Astrocyte (in vitro differentiated cells and primary cell): ENCODE measurements at regions not wholly inside any gene's neighbourhood (a gene's known extent, or its start where the extent isn't known, plus 50 kb on each side); places are given as distances from the start of the nearest gene placed in this dataset.
"Not testable (repeated sequence)": the region's sequence is repeated elsewhere in the genome, so short reads cannot be mapped to it uniquely, and the experiment has no call there.

Experiments
- DNase-seq: peaks from one replicate; pipeline ENCODE4 v3.0.0-alpha.2; 2010; ENCODE audit warnings: low read depth
- FAIRE-seq: peaks from 2 replicates; lab custom pipeline; 2011; peaks lifted over from hg19 to GRCh38; lab: Jason Lieb, UNC
- H2AFZ ChIP-seq: 2 replicates; pipeline ENCODE4 v1.6.0; 2012; ENCODE audit warnings: low read depth, low read length, inconsistent platforms
- H3K27ac ChIP-seq: 2 replicates; pipeline ENCODE4 v1.5.1; 2011; ENCODE audit warnings: low read depth, low read length, inconsistent platforms
- H3K27me3 ChIP-seq: 2 replicates; pipeline ENCODE4 v1.6.0; 2011; ENCODE audit warnings: low read length, inconsistent platforms; ENCODE audit not compliant: insufficient read depth
- H3K36me3 ChIP-seq: 2 replicates; pipeline ENCODE4 v1.5.1; 2011; ENCODE audit warnings: low read length, inconsistent platforms; ENCODE audit not compliant: insufficient read depth
- H3K4me1 ChIP-seq: 2 replicates; pipeline ENCODE4 v1.5.1; 2011; ENCODE audit warnings: low read length, inconsistent platforms; ENCODE audit not compliant: insufficient read depth
- H3K4me2 ChIP-seq: 2 replicates; pipeline ENCODE4 v1.6.0; 2012; ENCODE audit warnings: low read length, inconsistent platforms
- H3K4me3 ChIP-seq: 2 replicates; pipeline ENCODE4 v1.5.1; 2011; ENCODE audit warnings: low read depth, mild to moderate bottlenecking, low read length, inconsistent platforms; ENCODE audit not compliant: insufficient read depth
- H3K79me2 ChIP-seq: 2 replicates; pipeline ENCODE4 v1.6.0; 2012; ENCODE audit warnings: mild to moderate bottlenecking, low read length, inconsistent platforms; ENCODE audit not compliant: insufficient read depth
- H3K9ac ChIP-seq: 2 replicates; pipeline ENCODE4 v1.6.0; 2012; ENCODE audit warnings: mild to moderate bottlenecking, low read length, inconsistent platforms
- H3K9me3 ChIP-seq: 2 replicates; pipeline ENCODE4 v1.5.1; 2012; ENCODE audit warnings: low read depth, mild to moderate bottlenecking, low read length, inconsistent platforms; ENCODE audit not compliant: insufficient read depth
- H4K20me1 ChIP-seq: 2 replicates; pipeline ENCODE4 v1.6.0; 2012; ENCODE audit warnings: low read length, inconsistent platforms; ENCODE audit not compliant: insufficient read depth
- H3K27ac Mint-ChIP-seq: one replicate; pipeline ENCODE4 v1.8.0; 2021; ENCODE audit warnings: mild to moderate bottlenecking, mixed read lengths; ENCODE audit not compliant: unreplicated experiment
- H3K27me3 Mint-ChIP-seq: one replicate; pipeline ENCODE4 v1.8.0; 2021; ENCODE audit warnings: low read depth, mixed read lengths; ENCODE audit not compliant: unreplicated experiment
- H3K36me3 Mint-ChIP-seq: one replicate; pipeline ENCODE4 v1.8.0; 2021; ENCODE audit warnings: low read depth, mixed read lengths; ENCODE audit not compliant: unreplicated experiment
- H3K4me1 Mint-ChIP-seq: one replicate; pipeline ENCODE4 v1.8.0; 2021; ENCODE audit warnings: low read depth, mixed read lengths; ENCODE audit not compliant: unreplicated experiment
- H3K4me3 Mint-ChIP-seq: one replicate; pipeline ENCODE4 v1.8.0; 2021; ENCODE audit warnings: mild to moderate bottlenecking, moderate library complexity, mixed read lengths; ENCODE audit not compliant: unreplicated experiment
- H3K9me3 Mint-ChIP-seq: one replicate; pipeline ENCODE4 v1.8.0; 2021; ENCODE audit warnings: mild to moderate bottlenecking, mixed read lengths; ENCODE audit not compliant: unreplicated experiment
- EZH2 ChIP-seq: IDR thresholded peaks from 2 replicates; pipeline ENCODE4 v1.6.1; 2012; ENCODE audit warnings: mild to moderate bottlenecking, low read length, inconsistent platforms; ENCODE audit not compliant: insufficient read depth
- TF ChIP-seq, protein P1 (sequence below): IDR thresholded peaks from 2 replicates; pipeline ENCODE4 v1.5.1; 2011; ENCODE audit warnings: low read depth, mild to moderate bottlenecking, inconsistent platforms, low read length, moderate library complexity; ENCODE audit not compliant: insufficient read depth

DNA sequence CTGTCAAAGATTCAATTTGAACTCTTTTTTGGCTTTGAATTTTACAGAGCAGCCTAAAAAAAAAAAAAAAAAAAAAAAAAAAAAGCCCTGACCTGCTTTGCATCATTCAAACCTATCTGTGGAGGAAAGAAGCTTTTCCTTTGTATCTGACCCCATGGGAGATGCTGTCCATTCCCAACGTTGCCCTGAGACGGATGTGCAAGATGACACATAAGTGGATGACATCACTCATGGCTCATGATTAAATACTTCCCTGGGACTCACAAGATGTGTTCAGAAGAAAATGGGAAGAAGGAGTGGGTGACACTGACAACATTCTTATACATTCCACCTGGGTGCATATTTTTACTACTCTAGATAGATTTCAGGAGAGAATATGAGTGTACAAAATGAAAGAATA, 245.7 kb upstream of the ELAVL2 start:
- no peaks in the 10 kb centered on the region for H3K27me3 Mint-ChIP-seq
- H4K20me1 ChIP-seq: no peaks in the 10 kb centered on the region
- H3K27ac ChIP-seq: no peak overlapping the region
- H3K36me3 Mint-ChIP-seq: no peaks in the 10 kb centered on the region
- H3K4me2 ChIP-seq: no peak overlapping the region
- H3K4me3 Mint-ChIP-seq: no peak overlapping the region
- H3K79me2 ChIP-seq: no peaks in the 10 kb centered on the region
- TF ChIP-seq, protein P1, sequence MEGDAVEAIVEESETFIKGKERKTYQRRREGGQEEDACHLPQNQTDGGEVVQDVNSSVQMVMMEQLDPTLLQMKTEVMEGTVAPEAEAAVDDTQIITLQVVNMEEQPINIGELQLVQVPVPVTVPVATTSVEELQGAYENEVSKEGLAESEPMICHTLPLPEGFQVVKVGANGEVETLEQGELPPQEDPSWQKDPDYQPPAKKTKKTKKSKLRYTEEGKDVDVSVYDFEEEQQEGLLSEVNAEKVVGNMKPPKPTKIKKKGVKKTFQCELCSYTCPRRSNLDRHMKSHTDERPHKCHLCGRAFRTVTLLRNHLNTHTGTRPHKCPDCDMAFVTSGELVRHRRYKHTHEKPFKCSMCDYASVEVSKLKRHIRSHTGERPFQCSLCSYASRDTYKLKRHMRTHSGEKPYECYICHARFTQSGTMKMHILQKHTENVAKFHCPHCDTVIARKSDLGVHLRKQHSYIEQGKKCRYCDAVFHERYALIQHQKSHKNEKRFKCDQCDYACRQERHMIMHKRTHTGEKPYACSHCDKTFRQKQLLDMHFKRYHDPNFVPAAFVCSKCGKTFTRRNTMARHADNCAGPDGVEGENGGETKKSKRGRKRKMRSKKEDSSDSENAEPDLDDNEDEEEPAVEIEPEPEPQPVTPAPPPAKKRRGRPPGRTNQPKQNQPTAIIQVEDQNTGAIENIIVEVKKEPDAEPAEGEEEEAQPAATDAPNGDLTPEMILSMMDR: no peak
- TF ChIP-seq EZH2: no peak
- no peaks in the 10 kb centered on the region for H3K36me3 ChIP-seq
- H3K4me3 ChIP-seq: no peak overlapping the region
- no peak overlapping the region for H3K27ac Mint-ChIP-seq
- H3K9ac ChIP-seq: no peak overlapping the region
- no peaks in the 10 kb centered on the region for H3K9me3 ChIP-seq
- no peaks in the 10 kb centered on the region for H3K4me1 ChIP-seq
- DNase-seq (peak; percentile 2), FAIRE-seq (no peak)
- H2AFZ ChIP-seq: no peak overlapping the region
- H3K4me1 Mint-ChIP-seq: peaks cover 9% of the 10 kb centered on the region
- peaks cover 2% of the 10 kb centered on the region for H3K9me3 Mint-ChIP-seq
- H3K27me3 ChIP-seq: no peaks in the 10 kb centered on the region

DNA sequence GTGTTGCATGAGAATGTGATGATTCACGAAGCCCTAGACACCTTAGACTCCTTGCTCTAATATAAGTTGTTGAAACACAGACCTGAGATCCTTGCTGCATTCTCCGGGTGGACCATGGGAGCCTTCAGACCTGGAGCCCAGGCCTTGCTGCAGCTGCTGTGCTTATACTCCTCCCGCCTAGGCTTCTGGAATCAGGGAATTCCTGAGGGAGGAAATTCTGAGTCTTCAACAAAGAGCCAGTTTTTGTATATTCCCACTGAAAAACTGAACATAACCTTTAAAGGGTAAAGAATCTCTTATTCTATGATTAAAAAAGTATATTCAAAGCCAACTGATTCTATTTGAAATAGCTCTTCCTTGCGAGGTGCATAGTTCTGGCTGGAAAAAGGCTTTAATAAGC, 245.1 kb upstream of the ELAVL2 start:
- Histone ChIP-seq H3K4me1 (no peaks in the 10 kb centered on the region), H3K9me3 (no peaks in the 10 kb centered on the region), H3K4me3 (no peak overlapping the region), H2AFZ (no peak overlapping the region), H3K36me3 (no peaks in the 10 kb centered on the region), H3K4me2 (no peak overlapping the region), H3K79me2 (no peaks in the 10 kb centered on the region), H4K20me1 (no peaks in the 10 kb centered on the region), H3K27me3 (no peaks in the 10 kb centered on the region), H3K27ac (no peak overlapping the region), H3K9ac (no peak overlapping the region)
- DNase-seq (no peak), FAIRE-seq (no peak)
- TF ChIP-seq, protein P1: no peak
- no peak for TF ChIP-seq EZH2
- peaks cover 9% of the 10 kb centered on the region for H3K4me1 Mint-ChIP-seq
- no peaks in the 10 kb centered on the region for H3K36me3 Mint-ChIP-seq
- H3K27me3 Mint-ChIP-seq: no peaks in the 10 kb centered on the region
- no peak overlapping the region for H3K4me3 Mint-ChIP-seq
- no peak overlapping the region for H3K27ac Mint-ChIP-seq
- peaks cover 2% of the 10 kb centered on the region for H3K9me3 Mint-ChIP-seq

DNA sequence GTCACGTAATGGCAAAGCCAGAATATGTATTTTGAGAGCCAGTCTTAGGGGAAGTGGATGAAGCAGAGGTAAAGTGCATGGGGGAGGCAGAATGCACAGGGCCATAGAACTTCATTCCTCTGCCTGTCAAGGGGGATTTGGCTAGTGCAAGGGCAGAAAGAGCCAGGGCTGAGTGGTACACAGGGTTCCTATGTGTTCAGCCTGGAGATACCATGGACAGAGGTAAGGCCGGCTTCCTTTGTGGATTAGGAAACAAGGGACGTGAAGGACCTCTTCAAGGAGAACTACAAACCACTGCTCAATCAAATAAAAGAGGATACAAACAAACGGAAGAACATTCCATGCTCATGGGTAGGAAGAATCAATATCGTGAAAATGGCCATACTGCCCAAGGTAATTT, 241.1 kb upstream of the ELAVL2 start:
- not testable (repeated sequence) for H3K4me3 Mint-ChIP-seq, DNase-seq, H2AFZ ChIP-seq, H3K4me1 ChIP-seq, H3K27me3 ChIP-seq, H3K36me3 Mint-ChIP-seq, H3K4me2 ChIP-seq, H3K27ac ChIP-seq, H3K4me1 Mint-ChIP-seq, H3K9me3 ChIP-seq, H3K4me3 ChIP-seq, H3K9ac ChIP-seq, H3K79me2 ChIP-seq, FAIRE-seq, H3K27me3 Mint-ChIP-seq, H3K9me3 Mint-ChIP-seq, H3K36me3 ChIP-seq, H3K27ac Mint-ChIP-seq, H4K20me1 ChIP-seq
